ENCODE measurements at regions not wholly inside any gene's neighbourhood (a gene's known extent, or its start where the extent isn't known, plus 50 kb on each side); places are given as distances from the start of the nearest gene placed in this dataset.

- TF ChIP-seq CHD7 (IDR thresholded peaks at IDR 0.05; ENCODE audit: insufficient replicate concordance, low read length): no peak
- TF ChIP-seq CBX8 (IDR thresholded peaks at IDR 0.05; ENCODE audit: borderline replicate concordance, low read depth, low read length): no peak
- no peak for TF ChIP-seq BCL11A (IDR thresholded peaks at IDR 0.05; ENCODE audit: low read depth in 2 of 2, low read length in 2 of 2)
- no peak for TF ChIP-seq RNF2 (IDR thresholded peaks at IDR 0.05; ENCODE audit: borderline replicate concordance, low read depth, low read length, missing control alignments, poor library complexity, severe bottlenecking)
Observed at GRCh38 chr1:222105393-222105737, 363.5 kb upstream of the DUSP10 start (continued).

All from H1 (cell line).